IMR-90 (cell line): ENCODE measurements at regions not wholly inside any gene's neighbourhood (a gene's known extent, or its start where the extent isn't known, plus 50 kb on each side); places are given as distances from the start of the nearest gene placed in this dataset.

Experiments used
- ATAC-seq: fragments of 200-7000 bp; cut with Tn5 transposase; 2 replicates; pipeline ENCODE4 v1.9.1; 2020; ENCODE audit warnings: low read depth, mild to moderate bottlenecking, moderate library complexity
- BruUV-seq: library from RNA; stranded (reverse); fragments of 400-500 nt; replicated peaks from 2 replicates; lab custom pipeline; 2021; lab: Mats Ljungman, UMichigan
- CTCF ChIA-PET: fragments of 300-600 bp; formaldehyde crosslinking; extraction: SDS; loops from one replicate; lab custom pipeline; 2021; ENCODE audit warnings: antibody characterized with exemption; lab: Yijun Ruan, JAX
- POLR2A ChIA-PET: fragments of 300-600 bp; sonication (Branson Sonifier 250); formaldehyde crosslinking; loops from one replicate; lab custom pipeline; 2022; ENCODE audit warnings: antibody characterized with exemption; ENCODE audit not compliant: unreplicated experiment; lab: Charles Lee
- DNase-seq: peaks from one replicate; pipeline ENCODE4 v3.0.0; 2013
- H2AFZ ChIP-seq: replicated peaks from 2 replicates; pipeline ENCODE3; 2013; ENCODE audit warnings: low read length, mild to moderate bottlenecking; ENCODE audit not compliant: poor library complexity
- H2AK5ac ChIP-seq: 2 replicates; pipeline ENCODE4 v1.6.1; 2013; ENCODE audit warnings: low read depth, low read length, inconsistent platforms
- H2AK9ac ChIP-seq: replicated peaks from 2 replicates; pipeline ENCODE3; 2013; ENCODE audit warnings: mild to moderate bottlenecking, low read depth, low read length, moderate library complexity; ENCODE audit not compliant: poor library complexity
- H2BK120ac ChIP-seq: 2 replicates; pipeline ENCODE4 v1.6.1; 2013; ENCODE audit warnings: low read depth, low read length, inconsistent platforms
- H2BK15ac ChIP-seq: 3 replicates; pipeline ENCODE4 v1.6.1; 2013; ENCODE audit warnings: low read depth, low read length, inconsistent platforms
- H2BK20ac ChIP-seq: 2 replicates; pipeline ENCODE4 v1.6.1; 2013; ENCODE audit warnings: low read depth, mild to moderate bottlenecking, inconsistent platforms, low read length, moderate library complexity
- H2BK5ac ChIP-seq: 2 replicates; pipeline ENCODE4 v1.6.1; 2013; ENCODE audit warnings: mild to moderate bottlenecking, low read depth, low read length, inconsistent platforms; ENCODE audit not compliant: poor library complexity, severe bottlenecking
- H3K14ac ChIP-seq: replicated peaks from 2 replicates; pipeline ENCODE4 v1.6.1; 2013; ENCODE audit warnings: low read depth, low read length, inconsistent platforms
- H3K18ac ChIP-seq: 2 replicates; pipeline ENCODE4 v1.6.1; 2013; ENCODE audit warnings: low read depth, low read length, control low read depth
- H3K23ac ChIP-seq: 2 replicates; pipeline ENCODE4 v1.6.1; 2013; ENCODE audit warnings: low read depth, low read length, inconsistent platforms
- H3K27ac ChIP-seq: 2 replicates; pipeline ENCODE4 v1.5.1; 2013; ENCODE audit warnings: mild to moderate bottlenecking, control low read depth, low read length; ENCODE audit not compliant: insufficient read depth
- H3K27me3 ChIP-seq: 2 replicates; pipeline ENCODE4 v1.6.1; 2013; ENCODE audit warnings: low read length; ENCODE audit not compliant: control insufficient read depth, insufficient read depth
- H3K36me3 ChIP-seq: 2 replicates; pipeline ENCODE4 v1.6.1; 2013; ENCODE audit warnings: low read length, mixed read lengths; ENCODE audit not compliant: control insufficient read depth, insufficient read depth
- H3K4ac ChIP-seq: 2 replicates; pipeline ENCODE4 v1.6.1; 2013; ENCODE audit warnings: low read depth, low read length, inconsistent platforms
- H3K4me1 ChIP-seq: 2 replicates; pipeline ENCODE4 v1.6.1; 2013; ENCODE audit warnings: low read length, mixed read lengths; ENCODE audit not compliant: control insufficient read depth, insufficient read depth
- H3K4me2 ChIP-seq: 2 replicates; pipeline ENCODE4 v1.6.1; 2013; ENCODE audit warnings: low read depth, mild to moderate bottlenecking, control low read depth, low read length, moderate library complexity
- H3K4me3 ChIP-seq: 2 replicates; pipeline ENCODE4 v1.5.1; 2013; ENCODE audit warnings: low read depth, mild to moderate bottlenecking, control low read depth, low read length, moderate library complexity; ENCODE audit not compliant: insufficient read depth
- H3K56ac ChIP-seq: 2 replicates; pipeline ENCODE4 v1.6.1; 2013; ENCODE audit warnings: low read length, inconsistent platforms; ENCODE audit not compliant: insufficient read depth; ENCODE audit errors: extremely low read depth
- H3K79me1 ChIP-seq, 2 experiments: 2 replicates each; pipeline ENCODE4 v1.6.1; 2013; ENCODE audit warnings: low read length in 2 of 2, inconsistent platforms in 1 of 2, low read depth in 1 of 2
- H3K9ac ChIP-seq: 2 replicates; pipeline ENCODE4 v1.6.1; 2013; ENCODE audit warnings: low read depth, low read length, control low read depth
- H3K9me1 ChIP-seq: 2 replicates; pipeline ENCODE4 v1.6.1; 2013; ENCODE audit warnings: low read length, inconsistent platforms; ENCODE audit not compliant: insufficient read depth
- H3K9me3 ChIP-seq: 2 replicates; pipeline ENCODE4 v1.6.1; 2013; ENCODE audit warnings: low read length; ENCODE audit not compliant: control insufficient read depth, insufficient read depth
- H4K20me1 ChIP-seq: 2 replicates; pipeline ENCODE4 v1.6.1; 2013; ENCODE audit warnings: low read length, inconsistent platforms; ENCODE audit not compliant: insufficient read depth
- H4K5ac ChIP-seq: 2 replicates; pipeline ENCODE4 v1.6.1; 2013; ENCODE audit warnings: mild to moderate bottlenecking, low read depth, low read length, control low read depth
- H4K8ac ChIP-seq, 2 experiments: 2 replicates each; pipeline ENCODE4 v1.6.1; 2013; ENCODE audit warnings: low read depth in 2 of 2, low read length in 2 of 2, control low read depth in 1 of 2, inconsistent platforms in 1 of 2
- H4K91ac ChIP-seq: 2 replicates; pipeline ENCODE4 v1.6.1; 2013; ENCODE audit warnings: low read depth, low read length, inconsistent platforms; ENCODE audit not compliant: insufficient read depth
- CEBPB ChIP-seq: IDR thresholded peaks from 2 replicates; pipeline ENCODE4 v1.6.1; 2012; ENCODE audit warnings: low read depth, low read length, improper control_type of control experiment
- CHD1 ChIP-seq: IDR thresholded peaks from 2 replicates; pipeline ENCODE4 v1.6.1; 2012; ENCODE audit warnings: low read depth, low read length, improper control_type of control experiment
- MAFK ChIP-seq: IDR thresholded peaks from 2 replicates; pipeline ENCODE4 v1.6.1; 2012; ENCODE audit warnings: low read depth, low read length, improper control_type of control experiment
- MAZ ChIP-seq: IDR thresholded peaks from 2 replicates; pipeline ENCODE4 v1.6.1; 2012; ENCODE audit warnings: low read depth, mild to moderate bottlenecking, low read length, improper control_type of control experiment, moderate library complexity, borderline replicate concordance
- MXI1 ChIP-seq: IDR thresholded peaks from 2 replicates; pipeline ENCODE4 v1.6.1; 2012; ENCODE audit warnings: low read depth, mild to moderate bottlenecking, low read length, moderate library complexity, borderline replicate concordance
- NFE2L2 ChIP-seq: fragments of 150-350 bp; IDR thresholded peaks from 2 replicates; pipeline ENCODE4 v1.6.1; 2016; ENCODE audit warnings: low read depth, mild to moderate bottlenecking, low read length
- POLR2A ChIP-seq: IDR thresholded peaks from 2 replicates; pipeline ENCODE4 v1.6.1; 2012; ENCODE audit warnings: mild to moderate bottlenecking, low read depth, low read length
- RAD21 ChIP-seq: IDR thresholded peaks from 2 replicates; pipeline ENCODE4 v1.6.1; 2012; ENCODE audit warnings: low read length, improper control_type of control experiment
- RCOR1 ChIP-seq: IDR thresholded peaks from 2 replicates; pipeline ENCODE4 v1.6.1; 2012; ENCODE audit warnings: mild to moderate bottlenecking, low read length, improper control_type of control experiment; ENCODE audit not compliant: insufficient replicate concordance
- SMC3 ChIP-seq: fragments of 150-350 bp; IDR thresholded peaks from 2 replicates; pipeline ENCODE4 v1.6.1; 2016; ENCODE audit warnings: low read depth, mild to moderate bottlenecking, antibody characterized with exemption, low read length, moderate library complexity
- USF2 ChIP-seq: fragments of 150-350 bp; IDR thresholded peaks from 2 replicates; pipeline ENCODE4 v1.6.1; 2017; ENCODE audit warnings: mild to moderate bottlenecking, antibody characterized with exemption, low read length, low read depth
- WGBS, 2 experiments: methylation state at CpG; one replicate each; pipeline versions ENCODE4 v1.1.5 to v1.1.7; 2013; ENCODE audit warnings: missing lambda C conversion rate in 2 of 2; ENCODE audit not compliant: insufficient read length in 1 of 2; ENCODE audit errors: extremely low coverage in 2 of 2; 5-methylcytosine and 5-hydroxymethylcytosine counted together
- dilution Hi-C: fragments of 300-500 bp; cut with HindIII; formaldehyde crosslinking; loops from one replicate; pipeline ENCODE4 v1.14.3; 2018; ENCODE audit warnings: low sequenced_read_pairs; ENCODE audit not compliant: unreplicated experiment
- in situ Hi-C: fragments of 300-500 bp; cut with MboI; formaldehyde crosslinking; loops from 3 replicates; pipeline ENCODE4 v1.14.3; 2019; ENCODE audit warnings: low sequenced_read_pairs, inconsistent platforms, mixed read lengths
- intact Hi-C: fragments of 100-400 bp; cut with micrococcal nuclease; formaldehyde crosslinking; loops from 2 replicates; pipeline ENCODE4 v1.10.0; 2022
- TF ChIP-seq, protein P1 (sequence below): conservative IDR thresholded peaks from 2 replicates; pipeline ENCODE4 v1.5.1; 2012; ENCODE audit warnings: mild to moderate bottlenecking, low read depth, low read length, improper control_type of control experiment
- TF ChIP-seq, protein P2 (sequence below): fragments of 150-350 bp; IDR thresholded peaks from 2 replicates; pipeline ENCODE4 v1.6.1; 2016; ENCODE audit warnings: low read depth, mild to moderate bottlenecking, low read length, moderate library complexity, borderline replicate concordance

- H3K27ac ChIP-seq, result no peak overlapping the region
- intact Hi-C loops, result loop anchor here (10.0 kb wide), 1 partner anchor 72 kb away; no protein-coding TSS in a partner anchor
- no peak overlapping the region for H2AK5ac ChIP-seq
- H2BK20ac ChIP-seq, result no peak overlapping the region
- ChIA-PET CTCF (no interaction called here), POLR2A (no interaction called here)
- no peak overlapping the region for H2BK5ac ChIP-seq
- dilution Hi-C loops, result no loop called here
- DNase-seq (no peak), ATAC-seq (no peak)
- H4K5ac ChIP-seq, result no peak overlapping the region
- no peak overlapping the region for H2BK15ac ChIP-seq
- no peaks in the 10 kb centered on the region for H3K4me1 ChIP-seq
- BruUV-seq, result no TSS peak
- no peaks in the 10 kb centered on the region for H3K36me3 ChIP-seq
- no peak overlapping the region for H2AFZ ChIP-seq
- H3K79me1 ChIP-seq, result no peaks in the 10 kb centered on the region
- H3K4me2 ChIP-seq, result no peak overlapping the region
- no CpG with 5 or more reads among the region's 8 CpGs for WGBS, 2 experiments
- no peak overlapping the region for H4K91ac ChIP-seq
- H3K14ac ChIP-seq, result no peak overlapping the region
- no peaks in the 10 kb centered on the region for H4K20me1 ChIP-seq
- H3K56ac ChIP-seq, result no peak overlapping the region
- in situ Hi-C loops, result no loop called here
- no peak overlapping the region for H3K18ac ChIP-seq
- H3K4me3 ChIP-seq, result no peak overlapping the region
- H3K23ac ChIP-seq, result no peak overlapping the region
- H2BK120ac ChIP-seq, result no peak overlapping the region
- no peaks in the 10 kb centered on the region for H3K9me1 ChIP-seq
- peaks cover 4% of the 10 kb centered on the region for H3K9me3 ChIP-seq
- no peak overlapping the region for H3K4ac ChIP-seq
- H4K8ac ChIP-seq, result no peak overlapping the region
- TF ChIP-seq POLR2A (no peak), SMC3 (no peak), NFE2L2 (no peak), MXI1 (no peak), CHD1 (no peak), RAD21 (no peak), RCOR1 (no peak), USF2 (no peak), MAZ (no peak), CEBPB (no peak), MAFK (no peak)
- TF ChIP-seq, protein P1, sequence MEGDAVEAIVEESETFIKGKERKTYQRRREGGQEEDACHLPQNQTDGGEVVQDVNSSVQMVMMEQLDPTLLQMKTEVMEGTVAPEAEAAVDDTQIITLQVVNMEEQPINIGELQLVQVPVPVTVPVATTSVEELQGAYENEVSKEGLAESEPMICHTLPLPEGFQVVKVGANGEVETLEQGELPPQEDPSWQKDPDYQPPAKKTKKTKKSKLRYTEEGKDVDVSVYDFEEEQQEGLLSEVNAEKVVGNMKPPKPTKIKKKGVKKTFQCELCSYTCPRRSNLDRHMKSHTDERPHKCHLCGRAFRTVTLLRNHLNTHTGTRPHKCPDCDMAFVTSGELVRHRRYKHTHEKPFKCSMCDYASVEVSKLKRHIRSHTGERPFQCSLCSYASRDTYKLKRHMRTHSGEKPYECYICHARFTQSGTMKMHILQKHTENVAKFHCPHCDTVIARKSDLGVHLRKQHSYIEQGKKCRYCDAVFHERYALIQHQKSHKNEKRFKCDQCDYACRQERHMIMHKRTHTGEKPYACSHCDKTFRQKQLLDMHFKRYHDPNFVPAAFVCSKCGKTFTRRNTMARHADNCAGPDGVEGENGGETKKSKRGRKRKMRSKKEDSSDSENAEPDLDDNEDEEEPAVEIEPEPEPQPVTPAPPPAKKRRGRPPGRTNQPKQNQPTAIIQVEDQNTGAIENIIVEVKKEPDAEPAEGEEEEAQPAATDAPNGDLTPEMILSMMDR, result no peak
- TF ChIP-seq, protein P2, sequence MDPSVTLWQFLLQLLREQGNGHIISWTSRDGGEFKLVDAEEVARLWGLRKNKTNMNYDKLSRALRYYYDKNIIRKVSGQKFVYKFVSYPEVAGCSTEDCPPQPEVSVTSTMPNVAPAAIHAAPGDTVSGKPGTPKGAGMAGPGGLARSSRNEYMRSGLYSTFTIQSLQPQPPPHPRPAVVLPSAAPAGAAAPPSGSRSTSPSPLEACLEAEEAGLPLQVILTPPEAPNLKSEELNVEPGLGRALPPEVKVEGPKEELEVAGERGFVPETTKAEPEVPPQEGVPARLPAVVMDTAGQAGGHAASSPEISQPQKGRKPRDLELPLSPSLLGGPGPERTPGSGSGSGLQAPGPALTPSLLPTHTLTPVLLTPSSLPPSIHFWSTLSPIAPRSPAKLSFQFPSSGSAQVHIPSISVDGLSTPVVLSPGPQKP, result no peak
- no peak overlapping the region for H3K9ac ChIP-seq
- H2AK9ac ChIP-seq, result no peak overlapping the region
- no peaks in the 10 kb centered on the region for H3K27me3 ChIP-seq
These were observed 116.7 kb downstream of the ARRDC4 start for GRCh38 chr15:98077186-98077585.
